ENCODE measurements at regions not wholly inside any gene's neighbourhood (a gene's known extent, or its start where the extent isn't known, plus 50 kb on each side); places are given as distances from the start of the nearest gene placed in this dataset.

- Histone ChIP-seq H3K36me3 (no peaks in the 10 kb centered on the region), H3K27ac (no peak overlapping the region), H3K4me3 (no peak overlapping the region), H3K9me3 (no peaks in the 10 kb centered on the region), H3K4me1 (no peaks in the 10 kb centered on the region), H3K27me3 (no peaks in the 10 kb centered on the region)
- DNase-seq (ENCODE audit: extremely low spot score in 2 of 2) = no peak
- intact Hi-C loops (cut with DNase I) = no loop called here
- TF ChIP-seq POLR2A (IDR thresholded peaks at IDR 0.05) (no peak), POLR2AphosphoS5 (IDR thresholded peaks at IDR 0.05; ENCODE audit: insufficient read depth in 1 of 2, low read depth in 1 of 2) (no peak), CTCF (IDR thresholded peaks at IDR 0.05) (no peak)
Observed at GRCh38 chr10:56135828-56136227, 225.2 kb downstream of the ZWINT start.

DNA sequence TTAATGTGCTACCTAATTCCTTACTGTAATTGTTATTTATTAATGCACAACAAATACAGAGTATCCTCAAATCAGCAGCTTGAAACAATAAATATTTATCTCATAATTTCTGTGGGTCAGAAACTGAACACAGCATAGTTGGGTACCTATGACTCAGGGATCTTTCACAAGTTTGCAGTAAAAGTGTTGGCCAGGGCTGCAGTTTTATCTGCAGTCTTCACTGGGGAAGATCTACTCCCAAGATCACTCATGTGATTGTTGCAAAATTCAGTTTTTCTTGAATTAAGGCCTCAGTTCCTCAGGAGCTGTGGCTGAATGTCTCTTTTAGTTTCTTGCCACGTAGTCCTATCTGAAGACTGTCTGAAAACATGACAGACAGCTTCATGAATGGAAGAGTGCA, 237.8 kb downstream of the ZWINT start:
- TF ChIP-seq POLR2A (IDR thresholded peaks at IDR 0.05) (no peak), POLR2AphosphoS5 (IDR thresholded peaks at IDR 0.05; ENCODE audit: insufficient read depth in 1 of 2, low read depth in 1 of 2) (no peak), CTCF (IDR thresholded peaks at IDR 0.05) (no peak)

DNA sequence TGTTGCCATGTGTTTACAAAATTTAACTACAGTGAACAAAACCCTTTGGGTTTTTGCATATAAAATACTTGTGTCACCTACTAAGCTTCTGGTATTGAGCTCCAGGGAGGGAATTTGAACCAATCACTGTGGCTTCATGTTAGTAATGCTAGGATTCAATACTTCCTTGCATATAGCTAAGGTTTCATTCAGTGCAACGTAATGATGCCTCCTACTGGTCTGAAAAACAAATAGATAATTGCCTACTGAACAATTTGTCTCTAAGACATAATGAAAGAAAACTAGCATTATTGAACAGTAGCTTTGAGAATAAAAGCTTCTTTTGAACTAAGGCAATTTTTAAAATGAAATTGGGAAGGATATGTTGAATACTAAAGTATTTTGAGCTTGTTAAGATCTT, 244.4 kb downstream of the ZWINT start:
- TF ChIP-seq POLR2AphosphoS5 (IDR thresholded peaks at IDR 0.05; ENCODE audit: insufficient read depth in 1 of 2, low read depth in 1 of 2) (no peak), CTCF (IDR thresholded peaks at IDR 0.05) (no peak), POLR2A (IDR thresholded peaks at IDR 0.05) (no peak)
- intact Hi-C loops (cut with DNase I) = no loop called here
- no peak for DNase-seq (ENCODE audit: extremely low spot score in 2 of 2)
- Histone ChIP-seq H3K27ac (no peak overlapping the region), H3K27me3 (no peaks in the 10 kb centered on the region), H3K36me3 (no peaks in the 10 kb centered on the region), H3K4me1 (no peaks in the 10 kb centered on the region), H3K9me3 (no peaks in the 10 kb centered on the region), H3K4me3 (no peak overlapping the region)

More for the DNA sequence above, 237.8 kb downstream of the ZWINT start:
- Histone ChIP-seq H3K4me3 (no peak overlapping the region), H3K4me1 (no peaks in the 10 kb centered on the region), H3K27me3 (no peaks in the 10 kb centered on the region), H3K36me3 (no peaks in the 10 kb centered on the region), H3K9me3 (no peaks in the 10 kb centered on the region), H3K27ac (no peak overlapping the region)
- DNase-seq (ENCODE audit: extremely low spot score in 2 of 2) = no peak
- intact Hi-C loops (cut with DNase I) = no loop called here

GRCh38 chr10:56109454-56109853, 251.6 kb downstream of the ZWINT start:
- Histone ChIP-seq H3K27me3 (no peaks in the 10 kb centered on the region), H3K4me3 (no peak overlapping the region), H3K27ac (no peak overlapping the region), H3K9me3 (no peaks in the 10 kb centered on the region), H3K36me3 (no peaks in the 10 kb centered on the region), H3K4me1 (no peaks in the 10 kb centered on the region)
- intact Hi-C loops (cut with DNase I) = no loop called here
- DNase-seq (ENCODE audit: extremely low spot score in 2 of 2) = no peak
- no peak for TF ChIP-seq POLR2A (IDR thresholded peaks at IDR 0.05)
- no peak for TF ChIP-seq CTCF (IDR thresholded peaks at IDR 0.05)
- TF ChIP-seq POLR2AphosphoS5 (IDR thresholded peaks at IDR 0.05; ENCODE audit: insufficient read depth in 1 of 2, low read depth in 1 of 2) = no peak

DNA sequence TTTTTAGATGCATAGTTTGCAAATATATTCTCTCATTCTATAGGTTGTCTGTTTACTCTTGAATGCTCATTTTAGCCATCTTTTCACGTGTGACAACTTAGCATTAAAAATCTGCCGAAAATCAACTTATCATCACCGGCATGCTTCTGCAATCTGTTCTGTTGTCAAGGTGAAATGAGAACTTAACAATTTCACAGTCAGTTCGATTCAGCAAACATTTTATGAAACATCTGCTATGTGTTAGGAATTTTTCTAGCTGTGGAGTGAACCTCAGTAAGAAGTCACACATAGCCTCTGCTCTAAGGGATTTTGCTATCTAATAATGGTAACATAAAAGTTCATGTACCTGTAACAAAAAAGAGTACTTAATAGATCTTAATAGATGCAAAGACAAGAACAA, 256.1 kb downstream of the ZWINT start:
- Histone ChIP-seq H3K4me3 (no peak overlapping the region), H3K27ac (no peak overlapping the region), H3K4me1 (no peaks in the 10 kb centered on the region), H3K36me3 (no peaks in the 10 kb centered on the region), H3K27me3 (no peaks in the 10 kb centered on the region), H3K9me3 (no peaks in the 10 kb centered on the region)
- TF ChIP-seq POLR2A (IDR thresholded peaks at IDR 0.05) (no peak), POLR2AphosphoS5 (IDR thresholded peaks at IDR 0.05; ENCODE audit: insufficient read depth in 1 of 2, low read depth in 1 of 2) (no peak), CTCF (IDR thresholded peaks at IDR 0.05) (no peak)
- no peak for DNase-seq (ENCODE audit: extremely low spot score in 2 of 2)
- intact Hi-C loops (cut with DNase I) = no loop called here

Data from vagina (tissue), 2 donors.